Panc1 (cell line): ENCODE measurements at regions not wholly inside any gene's neighbourhood (a gene's known extent, or its start where the extent isn't known, plus 50 kb on each side); places are given as distances from the start of the nearest gene placed in this dataset.

Source experiments
- ATAC-seq: fragments of 200-7000 bp; cut with Tn5 transposase; 2 replicates; pipeline ENCODE4 v1.9.1; 2020; ENCODE audit warnings: mild to moderate bottlenecking, moderate library complexity
- BruUV-seq: library from RNA; stranded (reverse); fragments of 400-500 nt; replicated peaks from 2 replicates; lab custom pipeline; 2021; lab: Mats Ljungman, UMichigan
- CTCF ChIA-PET: fragments of 300-600 bp; sonication (Branson Sonifier 250); formaldehyde crosslinking; loops from one replicate; lab custom pipeline; 2022; ENCODE audit warnings: antibody characterized with exemption; lab: Charles Lee
- POLR2A ChIA-PET: fragments of 300-600 bp; sonication (Branson Sonifier 250); formaldehyde crosslinking; loops from one replicate; lab custom pipeline; 2022; ENCODE audit warnings: antibody characterized with exemption; lab: Charles Lee
- DNase-seq: peaks from one replicate; pipeline ENCODE4 v3.0.0-alpha.2; 2010; ENCODE audit warnings: low read depth, low spot score
- H3K27ac ChIP-seq: 2 replicates; pipeline ENCODE4 v1.5.1; 2011; ENCODE audit warnings: mild to moderate bottlenecking, low read length, inconsistent platforms
- H3K27me3 ChIP-seq: fragments of 200-500 bp; sonication (Bioruptor generic); 2 replicates; pipeline ENCODE4 v1.6.0; 2014; ENCODE audit warnings: low read length, inconsistent platforms; ENCODE audit not compliant: control insufficient read depth, insufficient read depth
- H3K36me3 ChIP-seq: fragments of 200-500 bp; sonication (Bioruptor generic); 2 replicates; pipeline ENCODE4 v1.5.1; 2014; ENCODE audit warnings: inconsistent platforms, mild to moderate bottlenecking, low read length, moderate library complexity; ENCODE audit not compliant: control insufficient read depth, insufficient read depth
- H3K4me1 ChIP-seq: 2 replicates; pipeline ENCODE4 v1.5.1; 2011; ENCODE audit warnings: inconsistent platforms, mild to moderate bottlenecking, low read length, moderate library complexity; ENCODE audit not compliant: control insufficient read depth, insufficient read depth
- H3K4me3 ChIP-seq, 2 experiments: 2 replicates each; pipeline ENCODE4 v1.5.1; 2011 to 2012; ENCODE audit warnings: low read depth in 2 of 2, low read length in 2 of 2, mild to moderate bottlenecking in 2 of 2, inconsistent platforms in 1 of 2, moderate library complexity in 1 of 2
- H3K9me3 ChIP-seq: fragments of 200-500 bp; sonication (Bioruptor generic); 2 replicates; pipeline ENCODE4 v1.5.1; 2014; ENCODE audit warnings: low read depth, mild to moderate bottlenecking, inconsistent platforms, low read length, moderate library complexity; ENCODE audit not compliant: control insufficient read depth, insufficient read depth
- POLR2AphosphoS5 ChIP-seq: IDR thresholded peaks from 2 replicates; pipeline ENCODE4 v1.6.1; 2012; ENCODE audit warnings: mild to moderate bottlenecking, low read depth, low read length, moderate library complexity
- SIN3A ChIP-seq: IDR thresholded peaks from 2 replicates; pipeline ENCODE4 v1.6.1; 2012; ENCODE audit warnings: low read depth, mild to moderate bottlenecking, low read length, moderate library complexity, borderline replicate concordance; ENCODE audit not compliant: insufficient read depth
- TCF7L2 ChIP-seq: IDR thresholded peaks from 2 replicates; pipeline ENCODE4 v1.6.1; 2011; ENCODE audit warnings: mild to moderate bottlenecking, low read depth, low read length, inconsistent platforms
- in situ Hi-C: cut with HindIII; loops from 2 replicates; pipeline ENCODE4 v1.10.0; 2016; ENCODE audit warnings: low sequenced_read_pairs, low pct_unique_long_range_greater_than_20kb
- intact Hi-C: fragments of 100-400 bp; cut with micrococcal nuclease; formaldehyde crosslinking; loops from one replicate; pipeline ENCODE4 v1.10.0; 2022; ENCODE audit not compliant: unreplicated experiment
- TF ChIP-seq, protein P1 (sequence below): fragments of 450-650 bp; IDR thresholded peaks from 2 replicates; pipeline ENCODE4 v1.5.1; 2017; ENCODE audit warnings: mild to moderate bottlenecking
- TF ChIP-seq, protein P2 (sequence below), 2 experiments: IDR thresholded peaks; 2 replicates each; pipeline ENCODE4 v1.6.1; 2011 to 2012; ENCODE audit warnings: low read depth in 2 of 2, control low read depth in 1 of 2, low read length in 1 of 2, mild to moderate bottlenecking in 1 of 2, moderate library complexity in 1 of 2; ENCODE audit not compliant: insufficient read depth in 1 of 2

DNA sequence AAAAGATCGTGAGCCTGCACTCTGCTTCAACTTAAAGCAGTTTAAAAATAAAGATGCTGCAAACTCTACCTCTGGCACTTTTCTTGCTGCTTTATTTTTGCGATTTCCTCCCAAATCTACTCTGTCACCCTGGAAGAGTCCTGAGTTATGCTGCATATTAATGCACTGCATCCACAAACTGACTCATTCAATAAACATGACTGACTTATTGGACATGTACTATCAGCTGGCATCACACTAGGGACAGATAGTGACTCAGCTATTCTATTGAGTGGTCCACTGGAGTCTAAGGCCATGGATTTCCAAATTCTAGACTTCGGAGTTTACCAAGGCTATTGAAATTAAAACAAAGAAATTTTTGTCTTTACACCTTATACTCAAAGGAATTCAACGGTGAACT is 90.7 kb upstream of the PTPRR start:
- CTCF ChIA-PET = no interaction called here
- ATAC-seq = no peak
- in situ Hi-C loops = no loop called here
- Histone ChIP-seq H3K27ac (no peak overlapping the region), H3K4me3 (no peak overlapping the region), H3K9me3 (no peaks in the 10 kb centered on the region; the same call in 1 of the 2 replicates), H3K27me3 (no peaks in the 10 kb centered on the region), H3K36me3 (no peaks in the 10 kb centered on the region), H3K4me1 (no peaks in the 10 kb centered on the region)
- no peak for DNase-seq
- intact Hi-C loops = loop anchor here (5.0 kb wide), 1 partner anchor 419 kb away; no protein-coding TSS in a partner anchor
- BruUV-seq = no TSS peak
- POLR2A ChIA-PET = interaction anchor here (0.6 kb wide), 1 partner anchor 704 kb away, joined by 5 read pairs; no protein-coding TSS in a partner anchor
- TF ChIP-seq, protein P1, sequence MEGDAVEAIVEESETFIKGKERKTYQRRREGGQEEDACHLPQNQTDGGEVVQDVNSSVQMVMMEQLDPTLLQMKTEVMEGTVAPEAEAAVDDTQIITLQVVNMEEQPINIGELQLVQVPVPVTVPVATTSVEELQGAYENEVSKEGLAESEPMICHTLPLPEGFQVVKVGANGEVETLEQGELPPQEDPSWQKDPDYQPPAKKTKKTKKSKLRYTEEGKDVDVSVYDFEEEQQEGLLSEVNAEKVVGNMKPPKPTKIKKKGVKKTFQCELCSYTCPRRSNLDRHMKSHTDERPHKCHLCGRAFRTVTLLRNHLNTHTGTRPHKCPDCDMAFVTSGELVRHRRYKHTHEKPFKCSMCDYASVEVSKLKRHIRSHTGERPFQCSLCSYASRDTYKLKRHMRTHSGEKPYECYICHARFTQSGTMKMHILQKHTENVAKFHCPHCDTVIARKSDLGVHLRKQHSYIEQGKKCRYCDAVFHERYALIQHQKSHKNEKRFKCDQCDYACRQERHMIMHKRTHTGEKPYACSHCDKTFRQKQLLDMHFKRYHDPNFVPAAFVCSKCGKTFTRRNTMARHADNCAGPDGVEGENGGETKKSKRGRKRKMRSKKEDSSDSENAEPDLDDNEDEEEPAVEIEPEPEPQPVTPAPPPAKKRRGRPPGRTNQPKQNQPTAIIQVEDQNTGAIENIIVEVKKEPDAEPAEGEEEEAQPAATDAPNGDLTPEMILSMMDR = no peak
- TF ChIP-seq, protein P2, sequence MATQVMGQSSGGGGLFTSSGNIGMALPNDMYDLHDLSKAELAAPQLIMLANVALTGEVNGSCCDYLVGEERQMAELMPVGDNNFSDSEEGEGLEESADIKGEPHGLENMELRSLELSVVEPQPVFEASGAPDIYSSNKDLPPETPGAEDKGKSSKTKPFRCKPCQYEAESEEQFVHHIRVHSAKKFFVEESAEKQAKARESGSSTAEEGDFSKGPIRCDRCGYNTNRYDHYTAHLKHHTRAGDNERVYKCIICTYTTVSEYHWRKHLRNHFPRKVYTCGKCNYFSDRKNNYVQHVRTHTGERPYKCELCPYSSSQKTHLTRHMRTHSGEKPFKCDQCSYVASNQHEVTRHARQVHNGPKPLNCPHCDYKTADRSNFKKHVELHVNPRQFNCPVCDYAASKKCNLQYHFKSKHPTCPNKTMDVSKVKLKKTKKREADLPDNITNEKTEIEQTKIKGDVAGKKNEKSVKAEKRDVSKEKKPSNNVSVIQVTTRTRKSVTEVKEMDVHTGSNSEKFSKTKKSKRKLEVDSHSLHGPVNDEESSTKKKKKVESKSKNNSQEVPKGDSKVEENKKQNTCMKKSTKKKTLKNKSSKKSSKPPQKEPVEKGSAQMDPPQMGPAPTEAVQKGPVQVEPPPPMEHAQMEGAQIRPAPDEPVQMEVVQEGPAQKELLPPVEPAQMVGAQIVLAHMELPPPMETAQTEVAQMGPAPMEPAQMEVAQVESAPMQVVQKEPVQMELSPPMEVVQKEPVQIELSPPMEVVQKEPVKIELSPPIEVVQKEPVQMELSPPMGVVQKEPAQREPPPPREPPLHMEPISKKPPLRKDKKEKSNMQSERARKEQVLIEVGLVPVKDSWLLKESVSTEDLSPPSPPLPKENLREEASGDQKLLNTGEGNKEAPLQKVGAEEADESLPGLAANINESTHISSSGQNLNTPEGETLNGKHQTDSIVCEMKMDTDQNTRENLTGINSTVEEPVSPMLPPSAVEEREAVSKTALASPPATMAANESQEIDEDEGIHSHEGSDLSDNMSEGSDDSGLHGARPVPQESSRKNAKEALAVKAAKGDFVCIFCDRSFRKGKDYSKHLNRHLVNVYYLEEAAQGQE (IDR thresholded peaks at IDR 0.05; ENCODE audit: insufficient read depth in 1 of 2, low read depth in 2 of 2, low read length in 1 of 2) = no peak
- no peak for TF ChIP-seq SIN3A
- TF ChIP-seq POLR2AphosphoS5 = no peak
- TF ChIP-seq TCF7L2 = no peak

DNA sequence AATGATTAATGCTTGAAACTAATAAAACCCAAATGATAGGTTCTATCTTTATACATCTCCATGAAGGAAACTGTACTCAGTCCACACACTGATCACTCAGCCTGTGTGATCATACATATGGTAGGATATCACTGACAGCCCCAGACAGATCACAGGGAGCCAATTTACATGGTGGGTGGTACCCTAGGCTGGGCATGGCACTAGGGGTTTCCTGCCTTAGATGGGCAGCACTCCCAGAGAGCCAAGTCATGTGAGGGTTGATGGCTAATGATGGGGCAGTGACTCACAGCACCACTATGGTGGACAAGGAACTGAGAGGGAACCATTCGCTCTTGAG is 89.6 kb upstream of the PTPRR start:
- Histone ChIP-seq H3K4me1 (no peaks in the 10 kb centered on the region), H3K27ac (no peak overlapping the region), H3K36me3 (no peaks in the 10 kb centered on the region), H3K27me3 (no peaks in the 10 kb centered on the region), H3K4me3 (no peak overlapping the region), H3K9me3 (no peaks in the 10 kb centered on the region; the same call in 1 of the 2 replicates)
- ChIA-PET POLR2A (no interaction called here), CTCF (no interaction called here)
- BruUV-seq = no TSS peak
- DNase-seq (no peak), ATAC-seq (no peak)
- in situ Hi-C loops = no loop called here
- TF ChIP-seq TCF7L2 (no peak), SIN3A (no peak)
- TF ChIP-seq, protein P2 (IDR thresholded peaks at IDR 0.05; ENCODE audit: insufficient read depth in 1 of 2, low read depth in 2 of 2, low read length in 1 of 2) = no peak
- intact Hi-C loops = loop anchor here (5.0 kb wide), 1 partner anchor 418 kb away; no protein-coding TSS in a partner anchor
